Neuronal stem cell (in vitro differentiated cells): ENCODE measurements at regions not wholly inside any gene's neighbourhood (a gene's known extent, or its start where the extent isn't known, plus 50 kb on each side); places are given as distances from the start of the nearest gene placed in this dataset.

ENCODE experiments used
- DNase-seq: peaks from one replicate; pipeline ENCODE4 v3.0.0-alpha.2; 2013; ENCODE audit warnings: low spot score
- H2AFZ ChIP-seq: one replicate; pipeline ENCODE4 v1.6.1; 2013; ENCODE audit warnings: mild to moderate bottlenecking, low read length, inconsistent platforms
- H2AK5ac ChIP-seq: 2 replicates; pipeline ENCODE4 v1.6.1; 2013; ENCODE audit warnings: low read depth, mild to moderate bottlenecking, inconsistent platforms, low read length, moderate library complexity, mixed read lengths
- H2BK120ac ChIP-seq: 2 replicates; pipeline ENCODE4 v1.6.1; 2013; ENCODE audit warnings: low read depth, mild to moderate bottlenecking, inconsistent platforms, low read length, moderate library complexity, mixed read lengths
- H2BK12ac ChIP-seq: one replicate; pipeline ENCODE4 v1.6.1; 2013; ENCODE audit warnings: low read length, inconsistent platforms
- H2BK15ac ChIP-seq: 2 replicates; pipeline ENCODE4 v1.6.1; 2013; ENCODE audit warnings: mild to moderate bottlenecking, low read length, inconsistent platforms, mixed read lengths
- H2BK5ac ChIP-seq: one replicate; pipeline ENCODE4 v1.6.1; 2013; ENCODE audit warnings: inconsistent platforms, mild to moderate bottlenecking, low read length, moderate library complexity
- H3K14ac ChIP-seq: one replicate; pipeline ENCODE4 v1.6.1; 2013; ENCODE audit warnings: low read length, inconsistent platforms
- H3K18ac ChIP-seq: 2 replicates; pipeline ENCODE4 v1.6.1; 2013; ENCODE audit warnings: low read length, inconsistent platforms
- H3K23ac ChIP-seq: 2 replicates; pipeline ENCODE4 v1.6.1; 2013; ENCODE audit warnings: low read depth, mild to moderate bottlenecking, mixed read lengths, low read length, inconsistent platforms; ENCODE audit not compliant: poor library complexity
- H3K27ac ChIP-seq: replicated peaks from 3 replicates; pipeline ENCODE4 v1.5.1; 2013; ENCODE audit warnings: low read length, inconsistent platforms
- H3K27me3 ChIP-seq, 3 experiments: 2 replicates each; pipeline ENCODE4 v1.6.1; 2013; ENCODE audit warnings: low read length in 3 of 3, mild to moderate bottlenecking in 2 of 3, inconsistent platforms in 1 of 3, low read depth in 1 of 3, mixed read lengths in 1 of 3, moderate library complexity in 1 of 3; ENCODE audit not compliant: control insufficient read depth in 3 of 3, insufficient read depth in 3 of 3
- H3K36me3 ChIP-seq, 2 donors: replicated peaks in 1 of 2; 2 replicates each; pipeline ENCODE4 v1.6.1; 2013; ENCODE audit warnings: low read length in 2 of 2; ENCODE audit not compliant: control insufficient read depth in 2 of 2, insufficient read depth in 2 of 2
- H3K4ac ChIP-seq: 2 replicates; pipeline ENCODE4 v1.6.1; 2013; ENCODE audit warnings: inconsistent platforms, mild to moderate bottlenecking, low read length, moderate library complexity
- H3K4me1 ChIP-seq, 2 donors: 1 replicate in 1 of 2; 2 replicates in 1 of 2; pipeline ENCODE4 v1.6.1; 2013; ENCODE audit warnings: low read length in 2 of 2, low read depth in 1 of 2; ENCODE audit not compliant: control insufficient read depth in 2 of 2, insufficient read depth in 1 of 2
- H3K4me2 ChIP-seq: one replicate; pipeline ENCODE4 v1.6.1; 2013; ENCODE audit warnings: mild to moderate bottlenecking, low read length, inconsistent platforms; ENCODE audit not compliant: insufficient read depth, poor library complexity, severe bottlenecking
- H3K4me3 ChIP-seq, 2 donors: 2 replicates each; pipeline ENCODE4 v1.5.1; 2013; ENCODE audit warnings: low read length in 2 of 2, mild to moderate bottlenecking in 2 of 2, inconsistent platforms in 1 of 2, moderate library complexity in 1 of 2
- H3K79me1 ChIP-seq: one replicate; pipeline ENCODE4 v1.6.1; 2013; ENCODE audit warnings: low read depth, mild to moderate bottlenecking, inconsistent platforms, low read length, moderate library complexity
- H3K9ac ChIP-seq: one replicate; pipeline ENCODE4 v1.6.1; 2013; ENCODE audit warnings: mild to moderate bottlenecking, low read depth, low read length, inconsistent platforms; ENCODE audit not compliant: poor library complexity
- H3K9me3 ChIP-seq, 2 donors: replicated peaks in 1 of 2; 2 replicates each; pipeline versions ENCODE3 to v1.6.1; 2013; ENCODE audit warnings: low read length in 2 of 2, mild to moderate bottlenecking in 2 of 2, inconsistent platforms in 1 of 2, low read depth in 1 of 2, mixed read lengths in 1 of 2, moderate library complexity in 1 of 2; ENCODE audit not compliant: control insufficient read depth in 2 of 2, insufficient read depth in 1 of 2
- H4K8ac ChIP-seq: one replicate; pipeline ENCODE4 v1.6.1; 2013; ENCODE audit warnings: low read depth, mild to moderate bottlenecking, inconsistent platforms, low read length, moderate library complexity
- H4K91ac ChIP-seq: one replicate; pipeline ENCODE4 v1.6.1; 2013; ENCODE audit warnings: low read length, low read depth, mild to moderate bottlenecking, inconsistent platforms; ENCODE audit not compliant: poor library complexity
- WGBS, 2 donors: extraction: QIAGEN DNeasy Blood & Tissue Kit; methylation state at CpG; one replicate each; pipeline ENCODE4 v1.1.7; 2013; ENCODE audit warnings: missing lambda C conversion rate in 2 of 2, mixed read lengths in 1 of 2; ENCODE audit not compliant: insufficient read length in 2 of 2, insufficient replicate concordance in 1 of 2; ENCODE audit errors: extremely low coverage in 2 of 2; 5-methylcytosine and 5-hydroxymethylcytosine counted together

DNA sequence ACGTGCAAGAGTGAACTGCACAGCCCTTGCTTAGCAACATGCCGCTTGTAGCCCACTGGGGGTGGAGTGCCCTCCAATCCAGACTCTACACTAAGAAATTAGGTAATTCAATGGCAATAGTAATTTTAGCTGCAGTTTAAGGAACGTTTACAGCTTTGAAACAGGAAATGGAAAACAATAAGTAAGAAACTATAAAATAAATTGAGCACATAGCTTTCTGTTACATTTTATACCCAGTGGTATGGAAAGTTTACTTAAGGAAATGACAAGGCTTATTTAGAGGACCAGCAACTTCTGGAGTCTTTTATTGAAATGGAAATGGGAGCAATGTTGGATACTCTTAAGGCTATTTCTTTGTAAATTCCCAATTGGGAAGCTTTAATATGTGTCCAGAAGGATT is 373.2 kb downstream of the KCNRG start:
- Histone ChIP-seq H3K4me2 (no peak overlapping the region), H3K36me3 (no peaks in the 10 kb centered on the region), H3K18ac (no peak overlapping the region), H3K79me1 (no peaks in the 10 kb centered on the region), H3K27ac (no peak overlapping the region), H3K4me3 (no peak overlapping the region), H3K27me3 (no peaks in the 10 kb centered on the region), H3K9ac (no peak overlapping the region), H2BK12ac (no peak overlapping the region), H2BK5ac (no peak overlapping the region), H3K4ac (no peak overlapping the region), H2BK15ac (no peak overlapping the region), H2AK5ac (no peak overlapping the region), H4K91ac (no peak overlapping the region), H3K23ac (no peak overlapping the region), H3K14ac (no peak overlapping the region), H4K8ac (no peak overlapping the region), H2AFZ (no peak overlapping the region), H3K9me3 (no peaks in the 10 kb centered on the region), H3K4me1 (peaks cover 7% of the 10 kb centered on the region in 2 donors), H2BK120ac (no peak overlapping the region)
- no peak for DNase-seq
- no CpG with 5 or more reads among the region's 3 CpGs for WGBS, 2 donors

DNA sequence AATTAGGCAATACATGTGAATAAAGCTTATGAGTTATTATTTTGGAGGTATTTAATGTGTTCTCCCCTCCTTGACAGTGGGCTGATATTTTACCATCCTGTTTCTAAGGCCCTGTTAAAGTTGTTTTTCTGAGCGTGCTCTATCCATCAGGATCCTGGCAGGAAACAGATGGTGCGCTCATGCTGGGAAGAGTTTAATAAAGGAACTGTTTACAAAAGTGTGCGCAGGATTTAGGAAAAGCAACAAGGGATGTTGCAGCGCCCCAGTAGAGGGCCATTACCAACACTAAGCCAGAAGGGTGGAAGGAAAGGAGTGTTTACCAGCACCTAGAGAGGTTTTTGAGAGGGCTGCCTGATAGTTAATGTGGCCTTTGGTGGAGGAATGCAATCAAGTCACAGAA is 374.5 kb downstream of the KCNRG start:
- Histone ChIP-seq H3K9me3 (no peaks in the 10 kb centered on the region), H3K27ac (no peak overlapping the region), H3K18ac (no peak overlapping the region), H3K23ac (no peak overlapping the region), H3K4me3 (no peak overlapping the region), H2AK5ac (no peak overlapping the region), H3K14ac (no peak overlapping the region), H3K4me1 (peaks cover 10 to 11% of the 10 kb centered on the region in 2 donors), H2BK15ac (no peak overlapping the region), H4K8ac (no peak overlapping the region), H3K9ac (no peak overlapping the region), H3K27me3 (no peaks in the 10 kb centered on the region), H2BK12ac (no peak overlapping the region), H3K79me1 (no peaks in the 10 kb centered on the region), H3K4ac (no peak overlapping the region), H2AFZ (no peak overlapping the region), H2BK120ac (no peak overlapping the region), H3K4me2 (no peak overlapping the region), H4K91ac (no peak overlapping the region), H2BK5ac (no peak overlapping the region), H3K36me3 (no peaks in the 10 kb centered on the region)
- no peak for DNase-seq
- no CpG with 5 or more reads among the region's 4 CpGs for WGBS, 2 donors

DNA sequence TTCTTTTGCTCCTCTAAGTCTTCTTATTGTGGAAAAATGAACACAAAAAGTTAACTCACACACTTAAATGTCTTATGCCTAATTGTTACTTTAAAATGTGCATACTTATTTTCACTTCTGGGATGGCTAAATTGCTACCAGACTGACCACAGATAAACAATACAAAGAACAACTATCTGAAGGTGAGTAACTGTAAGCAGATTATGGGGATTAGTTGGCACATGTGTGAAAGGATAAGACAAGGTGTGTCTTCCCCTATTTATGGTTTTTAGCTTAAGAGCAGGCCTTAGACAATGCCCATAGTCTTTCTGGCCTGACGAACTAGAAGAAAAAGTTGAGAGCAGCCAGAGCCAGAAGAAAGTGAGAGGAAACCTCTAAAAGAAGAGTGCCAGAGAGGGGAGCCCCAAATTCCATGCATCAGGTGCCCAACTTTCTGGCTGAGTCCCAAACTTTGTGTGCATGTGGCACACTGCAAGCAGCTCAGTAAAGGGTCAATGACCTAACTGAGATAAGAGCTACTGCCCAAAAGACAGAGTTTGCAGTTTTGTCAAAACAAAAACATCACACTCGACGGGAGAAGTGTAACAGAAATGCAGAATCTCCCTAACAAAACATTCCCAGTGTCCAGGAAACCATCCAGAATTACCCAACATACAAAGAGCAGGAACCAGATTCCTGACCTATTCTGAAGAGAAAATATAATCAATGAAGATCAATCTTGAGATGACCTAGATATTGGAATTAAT is 375.4 kb downstream of the KCNRG start:
- Histone ChIP-seq H4K91ac (no peak overlapping the region), H2BK12ac (no peak overlapping the region), H3K79me1 (no peaks in the 10 kb centered on the region), H2BK120ac (no peak overlapping the region), H4K8ac (no peak overlapping the region), H3K4me3 (no peak overlapping the region), H3K9me3 (no peaks in the 10 kb centered on the region), H2BK15ac (no peak overlapping the region), H3K4me2 (no peak overlapping the region), H3K9ac (no peak overlapping the region), H3K36me3 (no peaks in the 10 kb centered on the region), H3K18ac (no peak overlapping the region), H2BK5ac (no peak overlapping the region), H3K4me1 (peaks cover 9 to 10% of the 10 kb centered on the region in 2 donors), H2AFZ (no peak overlapping the region), H3K23ac (no peak overlapping the region), H3K27me3 (no peaks in the 10 kb centered on the region), H3K14ac (no peak overlapping the region), H2AK5ac (no peak overlapping the region), H3K4ac (no peak overlapping the region), H3K27ac (no peak overlapping the region)
- DNase-seq: no peak
- WGBS, 2 donors: no CpG with 5 or more reads among the region's 3 CpGs

DNA sequence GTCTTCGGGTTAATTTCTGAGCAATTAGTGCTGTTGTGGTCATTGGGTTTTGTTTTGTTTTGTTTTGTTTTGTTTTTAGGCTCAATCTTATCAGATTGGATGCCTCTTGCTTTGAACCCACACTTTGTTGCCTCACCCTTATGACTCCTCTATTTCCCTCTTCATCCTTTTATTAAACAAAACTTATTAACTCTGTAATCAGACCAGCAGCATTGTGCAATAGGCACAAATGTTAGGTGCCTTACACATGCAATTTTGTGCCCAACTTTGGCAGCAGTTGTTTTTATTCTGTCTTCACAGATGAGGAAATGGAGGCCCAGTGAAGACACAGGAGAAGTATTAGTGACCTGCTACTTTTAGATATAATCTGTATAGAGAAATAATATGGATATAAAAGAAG is 377.7 kb downstream of the KCNRG start:
- H3K36me3 ChIP-seq: no peaks in the 10 kb centered on the region

More for the DNA sequence above, 377.7 kb downstream of the KCNRG start:
- H2BK12ac ChIP-seq: no peak overlapping the region
- no peak overlapping the region for H3K4me2 ChIP-seq
- no CpG with 5 or more reads among the region's 1 CpG for WGBS, 2 donors
- H3K27me3 ChIP-seq: no peaks in the 10 kb centered on the region
- H3K23ac ChIP-seq: no peak overlapping the region
- H3K14ac ChIP-seq: no peak overlapping the region
- no peak overlapping the region for H3K9ac ChIP-seq
- H2BK5ac ChIP-seq: no peak overlapping the region
- H3K4ac ChIP-seq: no peak overlapping the region
- no peaks in the 10 kb centered on the region for H3K79me1 ChIP-seq
- H3K27ac ChIP-seq: no peak overlapping the region
- H3K18ac ChIP-seq: no peak overlapping the region
- no peak overlapping the region for H4K8ac ChIP-seq
- H4K91ac ChIP-seq: no peak overlapping the region
- no peak overlapping the region for H2AK5ac ChIP-seq
- DNase-seq: no peak
- peaks cover 7 to 9% of the 10 kb centered on the region in 2 donors for H3K4me1 ChIP-seq
- H2AFZ ChIP-seq: no peak overlapping the region
- peaks cover 0 to 4% of the 10 kb centered on the region in 2 donors for H3K9me3 ChIP-seq
- H3K4me3 ChIP-seq: no peak overlapping the region
- H2BK15ac ChIP-seq: no peak overlapping the region
- H2BK120ac ChIP-seq: no peak overlapping the region
